GM23338 (cell line): ENCODE measurements at regions not wholly inside any gene's neighbourhood (a gene's known extent, or its start where the extent isn't known, plus 50 kb on each side); places are given as distances from the start of the nearest gene placed in this dataset.

Experiments used
- EZH2 ChIP-seq: fragments of 200-600 bp; sonication (generic); IDR thresholded peaks from one replicate; pipeline ENCODE4 v1.8.0; 2017; ENCODE audit warnings: antibody characterized with exemption, mild to moderate bottlenecking, low read depth; ENCODE audit not compliant: unreplicated experiment
- JUNB ChIP-seq: IDR thresholded peaks from one replicate; pipeline ENCODE4 v1.6.1; 2016; ENCODE audit warnings: antibody characterized with exemption; ENCODE audit not compliant: unreplicated experiment
- POLR2AphosphoS5 ChIP-seq: IDR thresholded peaks from 2 replicates; pipeline ENCODE4 v1.6.1; 2016; ENCODE audit warnings: antibody characterized with exemption, low read depth
- TF ChIP-seq, protein P1 (sequence below), 2 experiments: fragments of 200-600 bp in 1 of 2; sonication (generic) in 1 of 2; conservative IDR thresholded peaks; 2 replicates each; pipeline versions ENCODE4 v1.5.1 to v1.6.1; 2016 to 2017; ENCODE audit warnings: antibody characterized with exemption in 2 of 2, low read depth in 2 of 2, mild to moderate bottlenecking in 2 of 2, moderate library complexity in 1 of 2
- TF ChIP-seq, protein P2 (sequence below): IDR thresholded peaks from one replicate; pipeline ENCODE4 v1.6.1; 2018; ENCODE audit warnings: antibody characterized with exemption; ENCODE audit not compliant: unreplicated experiment

DNA sequence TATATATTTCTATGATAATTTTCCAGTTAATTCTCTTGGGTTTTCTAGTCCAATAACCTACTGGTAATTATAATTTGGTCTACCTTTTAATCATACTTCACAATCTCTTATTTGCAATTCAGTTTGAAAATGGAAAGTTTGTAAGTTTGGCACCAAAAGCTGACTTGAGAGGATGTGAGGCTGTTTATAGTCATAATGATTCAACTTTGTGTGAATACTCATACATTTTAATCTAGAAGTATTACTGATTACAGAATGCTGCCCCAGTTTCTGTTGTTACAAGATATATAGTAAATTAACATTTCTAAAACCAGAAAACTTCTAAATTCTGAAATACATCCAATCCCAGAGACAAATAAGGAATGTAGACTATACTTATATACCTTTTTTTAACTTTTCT lies 158.2 kb downstream of the SLC38A4 start:
- no peak for TF ChIP-seq POLR2AphosphoS5
- TF ChIP-seq, protein P1, sequence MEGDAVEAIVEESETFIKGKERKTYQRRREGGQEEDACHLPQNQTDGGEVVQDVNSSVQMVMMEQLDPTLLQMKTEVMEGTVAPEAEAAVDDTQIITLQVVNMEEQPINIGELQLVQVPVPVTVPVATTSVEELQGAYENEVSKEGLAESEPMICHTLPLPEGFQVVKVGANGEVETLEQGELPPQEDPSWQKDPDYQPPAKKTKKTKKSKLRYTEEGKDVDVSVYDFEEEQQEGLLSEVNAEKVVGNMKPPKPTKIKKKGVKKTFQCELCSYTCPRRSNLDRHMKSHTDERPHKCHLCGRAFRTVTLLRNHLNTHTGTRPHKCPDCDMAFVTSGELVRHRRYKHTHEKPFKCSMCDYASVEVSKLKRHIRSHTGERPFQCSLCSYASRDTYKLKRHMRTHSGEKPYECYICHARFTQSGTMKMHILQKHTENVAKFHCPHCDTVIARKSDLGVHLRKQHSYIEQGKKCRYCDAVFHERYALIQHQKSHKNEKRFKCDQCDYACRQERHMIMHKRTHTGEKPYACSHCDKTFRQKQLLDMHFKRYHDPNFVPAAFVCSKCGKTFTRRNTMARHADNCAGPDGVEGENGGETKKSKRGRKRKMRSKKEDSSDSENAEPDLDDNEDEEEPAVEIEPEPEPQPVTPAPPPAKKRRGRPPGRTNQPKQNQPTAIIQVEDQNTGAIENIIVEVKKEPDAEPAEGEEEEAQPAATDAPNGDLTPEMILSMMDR (conservative IDR thresholded peaks at IDR 0.05; ENCODE audit: low read depth in 2 of 2) = no peak
- TF ChIP-seq, protein P2, sequence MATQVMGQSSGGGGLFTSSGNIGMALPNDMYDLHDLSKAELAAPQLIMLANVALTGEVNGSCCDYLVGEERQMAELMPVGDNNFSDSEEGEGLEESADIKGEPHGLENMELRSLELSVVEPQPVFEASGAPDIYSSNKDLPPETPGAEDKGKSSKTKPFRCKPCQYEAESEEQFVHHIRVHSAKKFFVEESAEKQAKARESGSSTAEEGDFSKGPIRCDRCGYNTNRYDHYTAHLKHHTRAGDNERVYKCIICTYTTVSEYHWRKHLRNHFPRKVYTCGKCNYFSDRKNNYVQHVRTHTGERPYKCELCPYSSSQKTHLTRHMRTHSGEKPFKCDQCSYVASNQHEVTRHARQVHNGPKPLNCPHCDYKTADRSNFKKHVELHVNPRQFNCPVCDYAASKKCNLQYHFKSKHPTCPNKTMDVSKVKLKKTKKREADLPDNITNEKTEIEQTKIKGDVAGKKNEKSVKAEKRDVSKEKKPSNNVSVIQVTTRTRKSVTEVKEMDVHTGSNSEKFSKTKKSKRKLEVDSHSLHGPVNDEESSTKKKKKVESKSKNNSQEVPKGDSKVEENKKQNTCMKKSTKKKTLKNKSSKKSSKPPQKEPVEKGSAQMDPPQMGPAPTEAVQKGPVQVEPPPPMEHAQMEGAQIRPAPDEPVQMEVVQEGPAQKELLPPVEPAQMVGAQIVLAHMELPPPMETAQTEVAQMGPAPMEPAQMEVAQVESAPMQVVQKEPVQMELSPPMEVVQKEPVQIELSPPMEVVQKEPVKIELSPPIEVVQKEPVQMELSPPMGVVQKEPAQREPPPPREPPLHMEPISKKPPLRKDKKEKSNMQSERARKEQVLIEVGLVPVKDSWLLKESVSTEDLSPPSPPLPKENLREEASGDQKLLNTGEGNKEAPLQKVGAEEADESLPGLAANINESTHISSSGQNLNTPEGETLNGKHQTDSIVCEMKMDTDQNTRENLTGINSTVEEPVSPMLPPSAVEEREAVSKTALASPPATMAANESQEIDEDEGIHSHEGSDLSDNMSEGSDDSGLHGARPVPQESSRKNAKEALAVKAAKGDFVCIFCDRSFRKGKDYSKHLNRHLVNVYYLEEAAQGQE = no peak
- TF ChIP-seq EZH2 = no peak
- TF ChIP-seq JUNB = no peak
